ENCODE measurements at regions not wholly inside any gene's neighbourhood (a gene's known extent, or its start where the extent isn't known, plus 50 kb on each side); places are given as distances from the start of the nearest gene placed in this dataset.
"Not testable (repeated sequence)": the region's sequence is repeated elsewhere in the genome, so short reads cannot be mapped to it uniquely, and the experiment has no call there.

- DNase-seq (ENCODE audit: low spot score), result no peak
Measured at GRCh38 chr6:15176816-15177370, 69.0 kb upstream of the JARID2 start.

- no peak for DNase-seq (ENCODE audit: low spot score)
Measured at GRCh38 chr6:15183979-15184378, 61.9 kb upstream of the JARID2 start.

- peak; percentile 17 for DNase-seq (ENCODE audit: low spot score)
Measured at GRCh38 chr6:15184441-15184861, 61.4 kb upstream of the JARID2 start.

GRCh38 chr6:15185111-15185510 lies 60.8 kb upstream of the JARID2 start:
- not testable (repeated sequence) for DNase-seq (ENCODE audit: low spot score)

GRCh38 chr6:15193451-15193850 lies 52.4 kb upstream of the JARID2 start:
- DNase-seq (ENCODE audit: low spot score), result not testable (repeated sequence)

- DNase-seq (ENCODE audit: low spot score), result no peak
Measured at GRCh38 chr6:15194453-15194852, 51.4 kb upstream of the JARID2 start.
